Spleen (tissue), 11 donors: ENCODE measurements at regions not wholly inside any gene's neighbourhood (a gene's known extent, or its start where the extent isn't known, plus 50 kb on each side); places are given as distances from the start of the nearest gene placed in this dataset.

Source experiments
- DNase-seq: peaks from one replicate; pipeline ENCODE4 v3.0.0-alpha.2; 2020
- H3K27ac ChIP-seq, 8 donors: fragments of 200-600 bp; sonication (generic) in 7 of 8; 1 replicate in 4 of 8; 2 replicates in 4 of 8; pipeline versions ENCODE4 v1.5.0 to v1.8.0; 2016 to 2021; ENCODE audit warnings: inconsistent platforms in 4 of 8, mild to moderate bottlenecking in 4 of 8, moderate library complexity in 1 of 8
- H3K27me3 ChIP-seq, 7 donors: fragments of 200-600 bp; sonication (generic) in 6 of 7; replicated peaks in 1 of 7; 1 replicate in 4 of 7; 2 replicates in 3 of 7; pipeline versions ENCODE4 v1.5.0 to v1.8.0; 2016 to 2021; ENCODE audit warnings: inconsistent platforms in 3 of 7, mild to moderate bottlenecking in 1 of 7
- H3K36me3 ChIP-seq, 6 donors: fragments of 200-600 bp; sonication (generic) in 5 of 6; 1 replicate in 4 of 6; 2 replicates in 2 of 6; pipeline versions ENCODE4 v1.5.0 to v1.8.0; 2016 to 2021; ENCODE audit warnings: inconsistent platforms in 2 of 6
- H3K4me1 ChIP-seq, 6 donors: fragments of 200-600 bp; sonication (generic) in 5 of 6; 1 replicate in 3 of 6; 2 replicates in 3 of 6; pipeline versions ENCODE4 v1.5.0 to v1.8.0; 2016 to 2021; ENCODE audit warnings: inconsistent platforms in 3 of 6
- H3K4me3 ChIP-seq, 8 donors: fragments of 200-600 bp; sonication (generic) in 7 of 8; 1 replicate in 4 of 8; 2 replicates in 4 of 8; pipeline versions ENCODE4 v1.5.0 to v1.8.0; 2016 to 2021; ENCODE audit warnings: inconsistent platforms in 4 of 8, mild to moderate bottlenecking in 4 of 8, moderate library complexity in 2 of 8
- H3K9me3 ChIP-seq, 8 donors: fragments of 200-600 bp; sonication (generic) in 7 of 8; 1 replicate in 4 of 8; 2 replicates in 4 of 8; pipeline versions ENCODE4 v1.5.0 to v1.8.0; 2016 to 2021; ENCODE audit warnings: inconsistent platforms in 4 of 8
- CTCF ChIP-seq, 11 experiments: fragments of 200-600 bp in 7 of 11; fragments of 450-650 bp in 4 of 11; sonication (generic) in 4 of 11; IDR thresholded peaks in 8 of 11; conservative IDR thresholded peaks in 3 of 11; 1 replicate in 7 of 11; 2 replicates in 4 of 11; pipeline versions ENCODE4 v1.4.0 to v1.8.0; 2016 to 2021; ENCODE audit warnings: antibody characterized with exemption in 11 of 11, inconsistent platforms in 4 of 11, mild to moderate bottlenecking in 1 of 11
- POLR2A ChIP-seq, 3 donors: fragments of 450-650 bp; IDR thresholded peaks; one replicate each; pipeline ENCODE4 v1.5.1; 2017; ENCODE audit warnings: antibody characterized with exemption in 3 of 3, mild to moderate bottlenecking in 1 of 3
- POLR2AphosphoS5 ChIP-seq, 3 donors: sonication (generic); formaldehyde crosslinking; IDR thresholded peaks; one replicate each; pipeline ENCODE4 v1.5.1; 2017; ENCODE audit warnings: antibody characterized with exemption in 3 of 3
- WGBS, 5 donors: extraction: QIAGEN DNeasy Blood & Tissue Kit in 3 of 5; methylation state at CpG; one replicate each; pipeline versions ENCODE4 v1.1.5 to v1.1.7; 2013 to 2018; 5-methylcytosine and 5-hydroxymethylcytosine counted together
- intact Hi-C: fragments of 100-400 bp; cut with DNase I; formaldehyde crosslinking; loops from one replicate; pipeline ENCODE4 v1.15.0; 2023; ENCODE audit warnings: low total_unique reads
- donor health status: healthy with polysubstance abuse.
- donor health status: DM: no; HTN: no; CAD: no; lungs with moderate emphysema.
- donor health status: DM: no; HTN: no; CAD: no.
- donor health status: Bipolar disorder and iron deficiency.
- donor health status: healthy.
- donor health status: DM: no; HTN: no; CAD: no.
- donor health status: DM: yes; HTN: yes; CAD: no.

- Histone ChIP-seq H3K27ac (no peak overlapping the region), H3K4me1 (peaks cover 9 to 56% (median 22%) of the 10 kb centered on the region in 6 donors), H3K27me3 (peaks cover 0 to 50% (median 7%) of the 10 kb centered on the region in 7 donors), H3K4me3 (no peak overlapping the region), H3K36me3 (no peaks in the 10 kb centered on the region), H3K9me3 (no peaks in the 10 kb centered on the region)
- TF ChIP-seq POLR2A (IDR thresholded peaks at IDR 0.05) (no peak), CTCF (IDR thresholded peaks at IDR 0.05 in 8 of 11, conservative IDR thresholded peaks at IDR 0.05 in 3 of 11) (no peak)
- DNase-seq, result no peak
- 78 to 88% (median 86%) methylated on average over 5 of the region's 5 CpGs for WGBS, 5 donors
- intact Hi-C loops, result no loop called here
These were observed 63.9 kb upstream of the DOCK9 start for GRCh38 chr13:99041788-99042187.

- DNase-seq, result no peak
- peaks cover 10 to 65% (median 28%) of the 10 kb centered on the region in 6 donors for H3K4me1 ChIP-seq
- WGBS, 5 donors, result 64 to 80% (median 71%) methylated on average over 4 of the region's 4 CpGs
These were observed 64.8 kb upstream of the DOCK9 start for GRCh38 chr13:99042521-99043250.

GRCh38 chr13:99043831-99044231, 66.0 kb upstream of the DOCK9 start:
- Histone ChIP-seq H3K36me3 (no peaks in the 10 kb centered on the region), H3K4me1 (peaks cover 10 to 71% (median 28%) of the 10 kb centered on the region in 6 donors), H3K27me3 (peaks cover 0 to 69% (median 7%) of the 10 kb centered on the region in 7 donors), H3K9me3 (no peaks in the 10 kb centered on the region), H3K27ac (no peak overlapping the region), H3K4me3 (no peak overlapping the region)
- 91 to 97% (median 96%) methylated on average over 4 of the region's 4 CpGs for WGBS, 5 donors
- TF ChIP-seq CTCF (IDR thresholded peaks at IDR 0.05 in 8 of 11, conservative IDR thresholded peaks at IDR 0.05 in 3 of 11) (no peak), POLR2A (IDR thresholded peaks at IDR 0.05) (no peak), POLR2AphosphoS5 (IDR thresholded peaks at IDR 0.05) (no peak)
- intact Hi-C loops, result no loop called here
- DNase-seq, result no peak

More at GRCh38 chr13:99042521-99043250, 64.8 kb upstream of the DOCK9 start:
- intact Hi-C loops, result no loop called here
- no peaks in the 10 kb centered on the region for H3K9me3 ChIP-seq
- TF ChIP-seq CTCF (IDR thresholded peaks at IDR 0.05 in 8 of 11, conservative IDR thresholded peaks at IDR 0.05 in 3 of 11) (no peak), POLR2AphosphoS5 (IDR thresholded peaks at IDR 0.05) (no peak)
- no peak overlapping the region for H3K4me3 ChIP-seq
- no peak overlapping the region for H3K27ac ChIP-seq
- no peaks in the 10 kb centered on the region for H3K36me3 ChIP-seq
- H3K27me3 ChIP-seq, result peaks cover 0 to 57% (median 7%) of the 10 kb centered on the region in 7 donors

GRCh38 chr13:99044764-99045163, 66.9 kb upstream of the DOCK9 start:
- H3K27ac ChIP-seq, result peak overlapping the region in 1 of 8 donors; percentile 85
- H3K9me3 ChIP-seq, result no peaks in the 10 kb centered on the region
- intact Hi-C loops, result no loop called here
- TF ChIP-seq POLR2A (IDR thresholded peaks at IDR 0.05), result no peak
- no peak for TF ChIP-seq CTCF (IDR thresholded peaks at IDR 0.05 in 8 of 11, conservative IDR thresholded peaks at IDR 0.05 in 3 of 11)
- TF ChIP-seq POLR2AphosphoS5 (IDR thresholded peaks at IDR 0.05), result no peak
- no peak overlapping the region for H3K4me3 ChIP-seq
- peaks cover 0 to 78% (median 7%) of the 10 kb centered on the region in 7 donors for H3K27me3 ChIP-seq
- H3K36me3 ChIP-seq, result no peaks in the 10 kb centered on the region
- DNase-seq, result no peak
- WGBS, 5 donors, result 53 to 79% (median 69%) methylated on average over 4 of the region's 4 CpGs
- peaks cover 10 to 75% (median 28%) of the 10 kb centered on the region in 6 donors for H3K4me1 ChIP-seq
